ENCODE measurements at regions not wholly inside any gene's neighbourhood (a gene's known extent, or its start where the extent isn't known, plus 50 kb on each side); places are given as distances from the start of the nearest gene placed in this dataset.

DNA sequence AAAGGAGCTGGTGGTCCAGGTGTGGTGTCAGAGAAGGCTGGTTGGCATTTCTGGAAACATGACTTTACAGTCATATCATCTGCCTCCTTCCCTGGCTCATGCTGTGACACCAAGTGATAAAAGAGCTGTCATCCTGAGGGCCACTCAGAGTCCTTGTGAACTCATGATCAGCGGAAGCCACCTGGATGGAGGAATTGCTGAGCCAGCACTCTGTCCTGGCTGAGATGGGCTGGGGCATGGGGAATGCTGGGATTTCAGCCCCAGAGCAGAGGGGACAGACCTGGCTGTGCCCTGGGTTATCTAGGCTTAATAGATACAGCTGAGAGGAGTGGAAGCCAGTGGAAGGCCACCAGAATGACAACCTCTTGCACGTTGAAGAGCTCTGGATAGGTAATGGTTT, 214.3 kb downstream of the DHX35 start:
- CTCF ChIA-PET (ENCODE audit: partially characterized antibody), result no interaction called here
- no peak overlapping the region for H3K9ac ChIP-seq (replicated peaks in 1 of 4; ENCODE audit: extremely low read depth in 1 of 4, low read depth in 3 of 4, low read length in 3 of 4)
- no peak overlapping the region for H3K4me2 ChIP-seq (ENCODE audit: insufficient read depth in 1 of 2, low read depth in 2 of 2, low read length in 2 of 2)
- no peak overlapping the region for H2BK12ac ChIP-seq (ENCODE audit: low read depth, low read length)
- no peak for DNase-seq (ENCODE audit: low read depth in 1 of 2, low spot score in 2 of 2)
- no peak overlapping the region for H4K5ac ChIP-seq (ENCODE audit: insufficient read length, low read depth, low read length)
- no peak overlapping the region for H3K4me3 ChIP-seq (ENCODE audit: extremely low read depth in 1 of 4, insufficient read depth in 2 of 4, low read depth in 3 of 4, low read length in 4 of 4)
- H4K91ac ChIP-seq (replicated peaks; ENCODE audit: insufficient read length, low read length), result no peak overlapping the region
- H3K79me1 ChIP-seq (ENCODE audit: low read depth, low read length), result no peaks in the 10 kb centered on the region
- H3K9me3 ChIP-seq (ENCODE audit: insufficient read depth in 2 of 2, low read depth in 1 of 2, low read length in 1 of 2), result no peaks in the 10 kb centered on the region
- no peak overlapping the region for H3K23ac ChIP-seq (ENCODE audit: insufficient read length)
- no peak overlapping the region for H4K8ac ChIP-seq (ENCODE audit: extremely low read depth, insufficient read depth, low read length)
- H2BK15ac ChIP-seq (ENCODE audit: low read length), result no peak overlapping the region
- H3K14ac ChIP-seq (ENCODE audit: insufficient read length), result no peak overlapping the region
- no peaks in the 10 kb centered on the region for H3K36me3 ChIP-seq (ENCODE audit: control insufficient read depth in 2 of 4, insufficient read depth in 4 of 4, low read length in 3 of 4)
- no peak overlapping the region for H2BK5ac ChIP-seq (ENCODE audit: low read depth, low read length)
- no peak for FAIRE-seq
- POLR2A ChIA-PET (ENCODE audit: partially characterized antibody), result no interaction called here
- H2BK120ac ChIP-seq (replicated peaks; ENCODE audit: low read depth, low read length), result no peak overlapping the region
- H3K27me3 ChIP-seq (replicated peaks in 1 of 4; ENCODE audit: control insufficient read depth in 3 of 4, extremely low read depth in 1 of 4, insufficient read depth in 3 of 4, low read length in 3 of 4), result no peaks in the 10 kb centered on the region
- H2AK5ac ChIP-seq (ENCODE audit: low read depth, low read length), result no peak overlapping the region
- 80% methylated on average over 2 of the region's 2 CpGs; no CpG with 5 or more reads in 1 of the 2 experiments for WGBS, 2 experiments (ENCODE audit: extremely low coverage in 1 of 2, insufficient coverage in 1 of 2, insufficient read length in 1 of 2, insufficient replicate concordance in 2 of 2, low coverage in 1 of 2, low lambda C conversion rate in 2 of 2, missing lambda C conversion rate in 1 of 2)
- no peak overlapping the region for H2BK20ac ChIP-seq (ENCODE audit: low read length)
- H3K4ac ChIP-seq (replicated peaks; ENCODE audit: insufficient read length, low read depth, low read length), result no peak overlapping the region
- TF ChIP-seq PHF8 (conservative IDR thresholded peaks at IDR 0.05; ENCODE audit: low read depth, low read length) (no peak), MAFK (IDR thresholded peaks at IDR 0.05; ENCODE audit: low read depth, low read length) (peak; percentile 48; the same call in 1 of the 2 replicates)
- H3K27ac ChIP-seq (ENCODE audit: low read depth, low read length), result no peak overlapping the region
- no peaks in the 10 kb centered on the region for H3K23me2 ChIP-seq (ENCODE audit: low read depth, low read length)
- no peak overlapping the region for H3K56ac ChIP-seq (replicated peaks; ENCODE audit: insufficient read length, low read depth, low read length)
- H3K79me2 ChIP-seq (ENCODE audit: control insufficient read depth in 1 of 2, insufficient read depth in 2 of 2, low read length in 2 of 2), result no peaks in the 10 kb centered on the region
- no peaks in the 10 kb centered on the region; a peak in 1 of 7 replicates for H3K4me1 ChIP-seq (replicated peaks in 1 of 4; ENCODE audit: control insufficient read depth in 3 of 4, insufficient read depth in 4 of 4, low read length in 3 of 4)
- H2AFZ ChIP-seq (ENCODE audit: low read length), result no peak overlapping the region
- H3K18ac ChIP-seq (ENCODE audit: extremely low read depth, low read length), result no peak overlapping the region
- peaks cover 0 to 3% of the 10 kb centered on the region in 2 experiments for H4K20me1 ChIP-seq (replicated peaks in 1 of 2; ENCODE audit: control insufficient read depth in 1 of 2, insufficient read depth in 2 of 2, low read length in 2 of 2)
